ENCODE measurements at regions not wholly inside any gene's neighbourhood (a gene's known extent, or its start where the extent isn't known, plus 50 kb on each side); places are given as distances from the start of the nearest gene placed in this dataset.

- TF ChIP-seq POLR2A (IDR thresholded peaks at IDR 0.05): no peak
- H3K4me3 ChIP-seq: no peak overlapping the region
- no peak overlapping the region for H3K27ac ChIP-seq
- no peaks in the 10 kb centered on the region for H3K27me3 ChIP-seq
- intact Hi-C loops (cut with DNase I; ENCODE audit: low total_unique reads): no loop called here
- H3K4me1 ChIP-seq: no peaks in the 10 kb centered on the region
- no peak for DNase-seq (ENCODE audit: low spot score in 2 of 2)
- no peaks in the 10 kb centered on the region for H3K9me3 ChIP-seq
- no peaks in the 10 kb centered on the region for H3K36me3 ChIP-seq
Measured at GRCh38 chr1:79431340-79431739, 424.8 kb upstream of the ADGRL4 start.

DNA sequence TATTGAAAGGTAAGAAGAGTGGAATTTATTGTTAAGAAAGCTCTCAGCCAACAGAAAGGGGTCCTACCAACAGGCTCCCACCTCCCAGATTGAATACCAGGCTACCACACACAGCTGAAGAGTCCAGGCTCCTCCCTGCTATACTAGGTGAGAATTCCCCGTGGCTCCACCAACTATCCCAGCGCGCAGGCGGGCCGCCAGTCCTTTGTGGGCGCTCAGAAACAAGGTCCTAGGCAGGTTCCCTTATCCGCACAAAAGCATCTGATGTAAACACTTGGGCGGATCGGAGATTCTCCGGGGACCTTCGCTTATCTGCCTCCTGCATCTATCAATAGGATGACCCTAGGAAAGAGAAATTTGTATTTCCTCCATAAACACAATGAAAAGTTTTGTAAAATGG lies 423.9 kb upstream of the ADGRL4 start:
- Histone ChIP-seq H3K27me3 (no peaks in the 10 kb centered on the region), H3K4me1 (no peaks in the 10 kb centered on the region), H3K4me3 (no peak overlapping the region), H3K27ac (no peak overlapping the region), H3K9me3 (no peaks in the 10 kb centered on the region), H3K36me3 (no peaks in the 10 kb centered on the region)
- intact Hi-C loops (cut with DNase I; ENCODE audit: low total_unique reads): loop anchor here (1.0 kb wide), 1 partner anchor 9 kb away; no protein-coding TSS in a partner anchor
- DNase-seq (ENCODE audit: low spot score in 2 of 2): no peak
- TF ChIP-seq POLR2A (IDR thresholded peaks at IDR 0.05) (no peak), POLR2AphosphoS5 (IDR thresholded peaks at IDR 0.05) (no peak), CTCF (IDR thresholded peaks at IDR 0.05) (no peak)

DNA sequence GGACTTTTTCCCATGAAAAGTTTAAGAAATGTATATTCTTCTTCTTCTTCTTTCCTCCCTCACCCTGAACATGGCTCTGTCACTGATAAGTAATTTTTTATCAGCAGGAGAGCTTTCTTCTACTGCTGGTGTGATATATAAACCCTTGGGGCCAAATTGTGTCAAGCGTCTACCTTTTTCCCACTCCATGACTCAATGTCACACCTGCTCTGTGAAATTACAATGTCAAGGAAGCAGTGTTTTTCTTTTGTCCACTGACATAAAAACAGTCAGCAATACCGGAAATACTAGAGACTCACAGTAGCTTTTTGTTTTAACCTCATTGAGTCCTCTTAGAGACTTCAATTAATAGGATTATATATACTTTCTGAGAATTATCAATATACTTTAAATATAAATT lies 416.2 kb upstream of the ADGRL4 start:
- no peak for TF ChIP-seq POLR2A (IDR thresholded peaks at IDR 0.05)
- TF ChIP-seq CTCF (IDR thresholded peaks at IDR 0.05): no peak
- TF ChIP-seq POLR2AphosphoS5 (IDR thresholded peaks at IDR 0.05): no peak
- H3K4me3 ChIP-seq: no peak overlapping the region
- no peaks in the 10 kb centered on the region for H3K27me3 ChIP-seq
- intact Hi-C loops (cut with DNase I; ENCODE audit: low total_unique reads): no loop called here
- no peaks in the 10 kb centered on the region for H3K4me1 ChIP-seq
- DNase-seq (ENCODE audit: low spot score in 2 of 2): no peak
- H3K27ac ChIP-seq: no peak overlapping the region
- no peaks in the 10 kb centered on the region for H3K9me3 ChIP-seq
- no peaks in the 10 kb centered on the region for H3K36me3 ChIP-seq

DNA sequence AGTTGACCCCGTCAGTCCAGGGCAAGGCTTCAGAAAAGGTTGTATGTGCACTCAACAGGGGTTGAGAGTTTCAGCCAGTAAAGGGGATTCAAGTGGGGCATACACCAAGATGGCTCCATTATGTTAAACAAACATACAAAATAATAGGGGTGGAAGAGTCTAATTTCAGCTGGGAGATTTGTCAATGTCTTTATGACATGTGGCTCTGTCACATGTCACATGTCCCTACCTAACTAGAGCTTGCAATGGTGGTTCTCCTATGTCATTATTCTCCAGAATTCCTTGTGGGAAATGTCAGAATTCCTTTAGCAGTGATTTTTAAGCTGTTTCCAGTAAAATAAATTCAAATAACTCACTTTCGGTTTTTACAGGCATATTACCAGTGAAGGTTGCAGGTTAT lies 392.0 kb upstream of the ADGRL4 start:
- intact Hi-C loops (cut with DNase I; ENCODE audit: low total_unique reads): no loop called here
- Histone ChIP-seq H3K9me3 (no peaks in the 10 kb centered on the region), H3K27me3 (no peaks in the 10 kb centered on the region), H3K27ac (no peak overlapping the region), H3K4me1 (no peaks in the 10 kb centered on the region), H3K36me3 (no peaks in the 10 kb centered on the region), H3K4me3 (no peak overlapping the region)
- DNase-seq (ENCODE audit: low spot score in 2 of 2): no peak
- TF ChIP-seq POLR2A (IDR thresholded peaks at IDR 0.05): no peak
- no peak for TF ChIP-seq POLR2AphosphoS5 (IDR thresholded peaks at IDR 0.05)
- no peak for TF ChIP-seq CTCF (IDR thresholded peaks at IDR 0.05)

DNA sequence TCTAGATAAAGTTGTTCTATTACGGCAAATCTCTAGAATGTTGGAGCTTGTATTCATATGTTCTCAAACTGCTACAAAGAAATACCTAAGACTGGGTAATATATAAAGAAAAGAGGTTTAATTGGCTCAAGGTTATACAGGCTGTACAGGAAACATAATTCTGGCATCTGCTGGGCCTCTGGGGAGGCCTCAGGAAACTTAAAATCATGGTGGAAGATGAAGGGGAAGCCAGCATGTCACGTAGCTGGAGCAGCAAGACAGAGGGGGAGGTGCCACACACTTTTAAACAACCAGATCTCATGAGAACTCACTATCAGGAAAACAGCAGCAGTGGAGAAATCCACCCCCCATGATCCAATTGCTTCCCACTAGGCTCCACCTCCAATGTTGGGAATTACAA lies 390.4 kb upstream of the ADGRL4 start:
- no peak for TF ChIP-seq CTCF (IDR thresholded peaks at IDR 0.05)
- H3K4me3 ChIP-seq: no peak overlapping the region
- DNase-seq (ENCODE audit: low spot score in 2 of 2): no peak
- intact Hi-C loops (cut with DNase I; ENCODE audit: low total_unique reads): no loop called here
- no peak overlapping the region for H3K27ac ChIP-seq
- H3K36me3 ChIP-seq: no peaks in the 10 kb centered on the region
- H3K4me1 ChIP-seq: no peaks in the 10 kb centered on the region
- no peaks in the 10 kb centered on the region for H3K27me3 ChIP-seq
- no peaks in the 10 kb centered on the region for H3K9me3 ChIP-seq

- intact Hi-C loops (cut with DNase I; ENCODE audit: low total_unique reads): no loop called here
- no peak for TF ChIP-seq POLR2A (IDR thresholded peaks at IDR 0.05)
- no peak for TF ChIP-seq CTCF (IDR thresholded peaks at IDR 0.05)
- no peak for TF ChIP-seq POLR2AphosphoS5 (IDR thresholded peaks at IDR 0.05)
Measured at GRCh38 chr1:79388694-79389361, 382.3 kb upstream of the ADGRL4 start.

More at GRCh38 chr1:79388694-79389361, 382.3 kb upstream of the ADGRL4 start:
- no peaks in the 10 kb centered on the region for H3K9me3 ChIP-seq
- H3K27me3 ChIP-seq: no peaks in the 10 kb centered on the region
- no peak for DNase-seq (ENCODE audit: low spot score in 2 of 2)
- no peaks in the 10 kb centered on the region for H3K4me1 ChIP-seq
- H3K27ac ChIP-seq: no peak overlapping the region
- H3K4me3 ChIP-seq: no peak overlapping the region
- no peaks in the 10 kb centered on the region for H3K36me3 ChIP-seq

Measured in breast epithelium (tissue), 4 donors.